HL-60 (cell line): ENCODE measurements at regions not wholly inside any gene's neighbourhood (a gene's known extent, or its start where the extent isn't known, plus 50 kb on each side); places are given as distances from the start of the nearest gene placed in this dataset.

Experiments
- DNase-seq, 2 experiments: peaks; one replicate each; pipeline ENCODE4 v3.0.0-alpha.2; 2010 to 2020; ENCODE audit warnings: low read depth in 1 of 2, low spot score in 1 of 2
- H3K27ac ChIP-seq: fragments of 250-450 bp; sonication (Bioruptor Pico); replicated peaks from 2 replicates; pipeline ENCODE4 v1.5.1; 2020; ENCODE audit warnings: mild to moderate bottlenecking, moderate library complexity
- H3K27me3 ChIP-seq: fragments of 250-450 bp; sonication (Bioruptor Pico); 2 replicates; pipeline ENCODE4 v1.5.1; 2021; ENCODE audit warnings: mild to moderate bottlenecking, moderate library complexity; ENCODE audit not compliant: insufficient read depth, poor library complexity, severe bottlenecking
- H3K4me3 ChIP-seq: replicated peaks from 2 replicates; pipeline ENCODE4 v1.5.1; 2011; ENCODE audit warnings: mild to moderate bottlenecking, control low read depth, low read length; ENCODE audit not compliant: insufficient read depth
- GABPA ChIP-seq: IDR thresholded peaks from 2 replicates; pipeline ENCODE4 v1.6.1; 2012; ENCODE audit warnings: low read depth
- POLR2AphosphoS5 ChIP-seq: IDR thresholded peaks from 2 replicates; pipeline ENCODE4 v1.6.1; 2012; ENCODE audit warnings: low read depth
- REST ChIP-seq: IDR thresholded peaks from 2 replicates; pipeline ENCODE4 v1.6.1; 2012; ENCODE audit warnings: low read depth; ENCODE audit not compliant: insufficient replicate concordance
- SPI1 ChIP-seq: IDR thresholded peaks from 2 replicates; pipeline ENCODE4 v1.6.1; 2012; ENCODE audit warnings: low read depth, mild to moderate bottlenecking, borderline replicate concordance
- TF ChIP-seq, protein P1 (sequence below): IDR thresholded peaks from one replicate; pipeline ENCODE4 v1.5.1; 2011; ENCODE audit warnings: low read length, control low read depth, inconsistent platforms; ENCODE audit not compliant: insufficient read depth

- TF ChIP-seq SPI1 (no peak), GABPA (no peak), POLR2AphosphoS5 (no peak), REST (no peak)
- TF ChIP-seq, protein P1, sequence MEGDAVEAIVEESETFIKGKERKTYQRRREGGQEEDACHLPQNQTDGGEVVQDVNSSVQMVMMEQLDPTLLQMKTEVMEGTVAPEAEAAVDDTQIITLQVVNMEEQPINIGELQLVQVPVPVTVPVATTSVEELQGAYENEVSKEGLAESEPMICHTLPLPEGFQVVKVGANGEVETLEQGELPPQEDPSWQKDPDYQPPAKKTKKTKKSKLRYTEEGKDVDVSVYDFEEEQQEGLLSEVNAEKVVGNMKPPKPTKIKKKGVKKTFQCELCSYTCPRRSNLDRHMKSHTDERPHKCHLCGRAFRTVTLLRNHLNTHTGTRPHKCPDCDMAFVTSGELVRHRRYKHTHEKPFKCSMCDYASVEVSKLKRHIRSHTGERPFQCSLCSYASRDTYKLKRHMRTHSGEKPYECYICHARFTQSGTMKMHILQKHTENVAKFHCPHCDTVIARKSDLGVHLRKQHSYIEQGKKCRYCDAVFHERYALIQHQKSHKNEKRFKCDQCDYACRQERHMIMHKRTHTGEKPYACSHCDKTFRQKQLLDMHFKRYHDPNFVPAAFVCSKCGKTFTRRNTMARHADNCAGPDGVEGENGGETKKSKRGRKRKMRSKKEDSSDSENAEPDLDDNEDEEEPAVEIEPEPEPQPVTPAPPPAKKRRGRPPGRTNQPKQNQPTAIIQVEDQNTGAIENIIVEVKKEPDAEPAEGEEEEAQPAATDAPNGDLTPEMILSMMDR, result no peak
- Histone ChIP-seq H3K27me3 (no peaks in the 10 kb centered on the region), H3K4me3 (no peak overlapping the region), H3K27ac (no peak overlapping the region)
- no peak for DNase-seq
Observed at GRCh38 chr5:179467441-179467840, 82.9 kb upstream of the RUFY1 start.

GRCh38 chr5:179464631-179465030 is 85.7 kb upstream of the RUFY1 start:
- no peak for DNase-seq
- Histone ChIP-seq H3K27ac (no peak overlapping the region), H3K4me3 (no peak overlapping the region), H3K27me3 (no peaks in the 10 kb centered on the region)
- TF ChIP-seq REST, result no peak
- TF ChIP-seq SPI1, result no peak
- no peak for TF ChIP-seq GABPA
- TF ChIP-seq, protein P1, result no peak
- no peak for TF ChIP-seq POLR2AphosphoS5

GRCh38 chr5:179462040-179462439 is 88.3 kb upstream of the RUFY1 start:
- H3K27me3 ChIP-seq, result no peaks in the 10 kb centered on the region
- H3K4me3 ChIP-seq, result no peak overlapping the region
- H3K27ac ChIP-seq, result no peak overlapping the region
- no peak for DNase-seq
- TF ChIP-seq GABPA (no peak), REST (no peak), SPI1 (no peak), POLR2AphosphoS5 (no peak)
- TF ChIP-seq, protein P1, result no peak
